Upper lobe of left lung (tissue), 6 donors: ENCODE measurements at regions not wholly inside any gene's neighbourhood (a gene's known extent, or its start where the extent isn't known, plus 50 kb on each side); places are given as distances from the start of the nearest gene placed in this dataset.

ENCODE experiments used
- ATAC-seq, 2 donors: fragments of 200-7000 bp; cut with Tn5 transposase; one replicate each; pipeline ENCODE4 v1.9.1; 2022; ENCODE audit warnings: mild to moderate bottlenecking in 2 of 2, moderate library complexity in 2 of 2; ENCODE audit not compliant: low FRiP score in 2 of 2
- DNase-seq, 2 donors: peaks; one replicate each; pipeline ENCODE4 v3.0.0-alpha.2; 2019 to 2020
- H3K27ac ChIP-seq, 4 donors: fragments of 200-600 bp; sonication (generic); one replicate each; pipeline ENCODE4 v1.5.1; 2016 to 2019
- H3K27me3 ChIP-seq, 4 donors: fragments of 200-600 bp; sonication (generic); one replicate each; pipeline ENCODE4 v1.5.1; 2017 to 2019
- H3K36me3 ChIP-seq, 4 donors: fragments of 200-600 bp; sonication (generic); one replicate each; pipeline ENCODE4 v1.5.1; 2016 to 2019
- H3K4me1 ChIP-seq, 4 donors: fragments of 200-600 bp; sonication (generic); one replicate each; pipeline ENCODE4 v1.5.1; 2018 to 2019
- H3K4me3 ChIP-seq, 4 donors: fragments of 200-600 bp; sonication (generic); one replicate each; pipeline ENCODE4 v1.5.1; 2017 to 2019; ENCODE audit warnings: mild to moderate bottlenecking in 2 of 4, moderate library complexity in 1 of 4
- H3K9me3 ChIP-seq, 4 donors: fragments of 200-600 bp; sonication (generic); one replicate each; pipeline ENCODE4 v1.5.1; 2018 to 2019
- EP300 ChIP-seq, 4 donors: sonication (generic); formaldehyde crosslinking; IDR thresholded peaks; one replicate each; pipeline ENCODE4 v1.5.1; 2017; ENCODE audit warnings: antibody characterized with exemption in 4 of 4, control low read depth in 2 of 4
- POLR2A ChIP-seq, 4 donors: fragments of 450-650 bp; IDR thresholded peaks; one replicate each; pipeline ENCODE4 v1.5.1; 2016 to 2017; ENCODE audit warnings: antibody characterized with exemption in 4 of 4, mild to moderate bottlenecking in 2 of 4
- POLR2AphosphoS5 ChIP-seq, 2 donors: sonication (generic); formaldehyde crosslinking; IDR thresholded peaks; one replicate each; pipeline ENCODE4 v1.5.1; 2017; ENCODE audit warnings: antibody characterized with exemption in 2 of 2
- WGBS, 2 donors: methylation state at CpG; one replicate each; pipeline ENCODE4 v1.1.5; 2017 to 2018; 5-methylcytosine and 5-hydroxymethylcytosine counted together
- TF ChIP-seq, protein P1 (sequence below), 6 experiments: fragments of 450-650 bp in 4 of 6; fragments of 200-600 bp in 2 of 6; sonication (generic) in 2 of 6; IDR thresholded peaks; one replicate each; pipeline ENCODE4 v1.5.1; 2016 to 2019; ENCODE audit warnings: antibody characterized with exemption in 6 of 6
- donor health status: DM: no; HTN: no; CAD: no; lungs with moderate emphysema.
- donor health status: DM: no; HTN: yes; CAD: no; lungs with severe emphysema.

DNA sequence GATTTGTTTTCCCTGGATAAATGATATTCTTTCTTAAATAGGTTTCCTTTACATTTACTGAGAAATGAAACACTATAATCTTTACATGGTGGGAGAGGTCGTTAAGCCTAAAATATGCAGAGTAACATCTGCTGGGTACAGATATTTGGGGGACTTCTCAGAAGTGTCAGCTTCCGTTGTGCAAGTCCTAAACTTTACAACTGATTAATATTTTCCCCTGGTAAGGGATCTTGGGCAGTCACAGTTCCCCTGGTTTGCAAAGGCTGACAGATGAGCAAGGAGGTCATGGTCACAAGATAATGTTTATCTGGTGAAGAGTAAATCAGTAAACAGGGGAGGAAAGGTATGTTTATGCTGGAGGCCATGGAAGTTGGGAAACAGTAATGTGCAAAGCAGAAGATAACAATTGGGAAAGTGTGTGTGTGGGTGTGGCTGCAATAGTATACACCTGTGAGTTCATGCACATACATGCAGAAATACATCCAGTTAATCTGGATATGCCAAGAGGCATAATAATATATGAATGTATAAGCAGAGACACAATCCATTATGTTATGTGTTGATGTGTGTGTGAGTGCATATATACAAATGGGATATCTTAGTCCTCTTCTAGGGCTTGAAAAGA lies 508.2 kb upstream of the FAM241A start:
- ATAC-seq (no peak), DNase-seq (no peak)
- no peak overlapping the region for H3K27ac ChIP-seq
- H3K36me3 ChIP-seq = no peaks in the 10 kb centered on the region
- no peak overlapping the region for H3K4me3 ChIP-seq
- H3K9me3 ChIP-seq = no peaks in the 10 kb centered on the region
- TF ChIP-seq POLR2AphosphoS5 (IDR thresholded peaks at IDR 0.05) (no peak), POLR2A (IDR thresholded peaks at IDR 0.05) (no peak), EP300 (IDR thresholded peaks at IDR 0.05) (no peak)
- TF ChIP-seq, protein P1, sequence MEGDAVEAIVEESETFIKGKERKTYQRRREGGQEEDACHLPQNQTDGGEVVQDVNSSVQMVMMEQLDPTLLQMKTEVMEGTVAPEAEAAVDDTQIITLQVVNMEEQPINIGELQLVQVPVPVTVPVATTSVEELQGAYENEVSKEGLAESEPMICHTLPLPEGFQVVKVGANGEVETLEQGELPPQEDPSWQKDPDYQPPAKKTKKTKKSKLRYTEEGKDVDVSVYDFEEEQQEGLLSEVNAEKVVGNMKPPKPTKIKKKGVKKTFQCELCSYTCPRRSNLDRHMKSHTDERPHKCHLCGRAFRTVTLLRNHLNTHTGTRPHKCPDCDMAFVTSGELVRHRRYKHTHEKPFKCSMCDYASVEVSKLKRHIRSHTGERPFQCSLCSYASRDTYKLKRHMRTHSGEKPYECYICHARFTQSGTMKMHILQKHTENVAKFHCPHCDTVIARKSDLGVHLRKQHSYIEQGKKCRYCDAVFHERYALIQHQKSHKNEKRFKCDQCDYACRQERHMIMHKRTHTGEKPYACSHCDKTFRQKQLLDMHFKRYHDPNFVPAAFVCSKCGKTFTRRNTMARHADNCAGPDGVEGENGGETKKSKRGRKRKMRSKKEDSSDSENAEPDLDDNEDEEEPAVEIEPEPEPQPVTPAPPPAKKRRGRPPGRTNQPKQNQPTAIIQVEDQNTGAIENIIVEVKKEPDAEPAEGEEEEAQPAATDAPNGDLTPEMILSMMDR (IDR thresholded peaks at IDR 0.05) = no peak
- no peaks in the 10 kb centered on the region for H3K4me1 ChIP-seq
- no peaks in the 10 kb centered on the region for H3K27me3 ChIP-seq
- 26 to 35% methylated on average over 2 of the region's 2 CpGs for WGBS, 2 donors

DNA sequence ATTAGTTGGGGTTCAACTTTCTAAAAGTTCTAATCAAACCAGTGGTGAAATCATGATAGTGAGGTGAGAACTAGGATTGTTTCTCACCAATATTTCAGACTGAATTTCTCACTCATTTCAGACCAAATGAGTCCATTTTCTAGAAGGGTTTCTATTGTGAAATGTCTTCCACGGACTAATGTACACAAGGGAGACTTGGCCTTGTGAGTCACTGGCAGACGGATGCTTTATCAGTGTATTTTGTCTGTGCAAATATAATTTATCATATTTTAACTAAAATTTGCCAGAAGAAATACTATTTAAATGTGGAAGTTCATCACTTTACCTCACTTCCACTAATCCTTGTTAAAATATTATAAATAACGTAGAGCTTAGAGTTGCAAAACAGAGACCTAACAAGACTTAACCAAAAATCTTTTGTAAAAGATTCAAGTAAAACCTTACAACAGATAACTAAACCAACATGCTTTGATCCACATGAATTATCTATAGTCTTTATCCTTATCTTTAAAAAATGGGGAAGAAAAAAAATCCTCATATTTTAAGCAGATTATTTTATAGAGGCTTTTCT lies 506.0 kb upstream of the FAM241A start:
- Histone ChIP-seq H3K27ac (no peak overlapping the region), H3K9me3 (no peaks in the 10 kb centered on the region), H3K4me3 (no peak overlapping the region), H3K4me1 (no peaks in the 10 kb centered on the region), H3K36me3 (no peaks in the 10 kb centered on the region), H3K27me3 (no peaks in the 10 kb centered on the region)
- TF ChIP-seq POLR2AphosphoS5 (IDR thresholded peaks at IDR 0.05) = no peak
- no peak for TF ChIP-seq EP300 (IDR thresholded peaks at IDR 0.05)
- TF ChIP-seq POLR2A (IDR thresholded peaks at IDR 0.05) = no peak
- TF ChIP-seq, protein P1 (IDR thresholded peaks at IDR 0.05) = no peak
- ATAC-seq (peak in 1 of 2 donors; percentile 41), DNase-seq (no peak)
- WGBS, 2 donors = 66 to 72% methylated on average over 3 of the region's 3 CpGs

DNA sequence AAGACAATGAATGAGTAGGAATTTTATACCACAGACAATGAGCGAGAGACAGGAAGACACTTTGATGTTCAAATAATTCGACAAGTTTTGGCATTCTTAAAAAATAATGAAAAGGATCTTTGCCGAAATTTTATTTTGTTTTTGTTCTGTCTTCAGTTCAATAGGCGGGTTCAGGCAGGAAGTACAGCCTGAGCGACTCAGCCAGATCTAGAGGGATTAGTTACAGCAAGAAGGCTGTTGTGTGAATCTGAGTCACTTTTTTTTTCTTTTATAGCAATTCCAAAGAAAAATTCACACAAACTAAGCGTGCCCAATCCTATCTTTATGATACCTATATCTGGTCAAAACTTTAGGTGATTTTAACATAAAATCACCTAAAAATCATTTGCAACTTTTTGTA lies 505.4 kb upstream of the FAM241A start:
- DNase-seq (no peak), ATAC-seq (no peak)
- Histone ChIP-seq H3K27ac (no peak overlapping the region), H3K36me3 (no peaks in the 10 kb centered on the region), H3K4me1 (no peaks in the 10 kb centered on the region), H3K4me3 (no peak overlapping the region), H3K27me3 (no peaks in the 10 kb centered on the region), H3K9me3 (no peaks in the 10 kb centered on the region)
- TF ChIP-seq EP300 (IDR thresholded peaks at IDR 0.05) (no peak), POLR2AphosphoS5 (IDR thresholded peaks at IDR 0.05) (no peak), POLR2A (IDR thresholded peaks at IDR 0.05) (no peak)
- TF ChIP-seq, protein P1 (IDR thresholded peaks at IDR 0.05) = no peak
- 51 to 53% methylated on average over 6 of the region's 6 CpGs for WGBS, 2 donors

DNA sequence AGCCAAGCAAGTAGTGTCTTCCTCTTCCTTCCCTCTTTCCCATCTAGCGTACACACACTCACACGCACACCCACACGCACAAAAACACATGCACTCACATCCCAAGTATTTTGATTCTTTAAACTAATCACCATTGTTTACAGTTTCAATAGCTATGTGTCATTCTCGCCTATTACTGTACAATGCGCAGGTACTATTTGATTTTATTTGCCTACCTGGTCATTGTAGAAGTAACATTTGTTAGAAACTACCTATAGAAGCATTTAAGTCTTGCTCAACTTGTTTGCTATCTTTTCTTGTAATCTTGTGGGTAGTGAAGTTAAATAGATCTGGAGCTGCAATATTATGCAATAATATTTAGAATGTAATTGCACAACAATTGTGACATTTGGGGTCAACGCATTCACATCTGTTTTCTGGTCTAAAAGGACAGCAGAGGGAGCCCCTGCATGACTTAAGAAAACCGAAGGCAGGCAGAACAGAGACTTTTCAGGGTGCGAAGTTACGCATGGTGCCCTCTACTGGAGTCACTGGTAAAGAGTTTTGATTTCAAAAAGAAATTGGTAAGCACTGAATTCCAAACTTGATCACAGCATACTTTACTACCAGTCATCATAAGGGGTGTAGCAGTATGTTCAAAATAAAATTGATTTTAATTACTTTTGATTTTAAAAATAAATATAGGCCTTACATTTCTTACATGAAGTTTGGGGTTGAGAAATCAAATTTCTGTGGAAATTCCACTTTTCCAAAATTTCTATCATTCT lies 503.3 kb upstream of the FAM241A start:
- ATAC-seq = peak; percentile 49 to 92
- H3K27me3 ChIP-seq = no peaks in the 10 kb centered on the region
- no peaks in the 10 kb centered on the region for H3K36me3 ChIP-seq
- H3K4me1 ChIP-seq = no peaks in the 10 kb centered on the region
- no peaks in the 10 kb centered on the region for H3K9me3 ChIP-seq
- TF ChIP-seq POLR2A (IDR thresholded peaks at IDR 0.05) = no peak
- TF ChIP-seq, protein P1 (IDR thresholded peaks at IDR 0.05) = peak in 5 of 6 experiments; percentile 25 to 67 (median 57)
- WGBS, 2 donors = 31 to 32% methylated on average over 9 of the region's 9 CpGs
- no peak overlapping the region for H3K4me3 ChIP-seq
- H3K27ac ChIP-seq = no peak overlapping the region
- peak in 1 of 2 donors; percentile 59 for DNase-seq
